HepG2 (cell line): ENCODE measurements at regions not wholly inside any gene's neighbourhood (a gene's known extent, or its start where the extent isn't known, plus 50 kb on each side); places are given as distances from the start of the nearest gene placed in this dataset.

Experiments
- ATAC-seq: fragments of 200-7000 bp; cut with Tn5 transposase; 3 replicates; pipeline ENCODE4 v1.9.1; 2020; ENCODE audit warnings: mild to moderate bottlenecking, moderate library complexity
- BruUV-seq: library from RNA; stranded (reverse); fragments of 400-500 nt; replicated peaks from 2 replicates; lab custom pipeline; 2021; lab: Mats Ljungman, UMichigan
- CTCF ChIA-PET: fragments of 300-600 bp; formaldehyde crosslinking; extraction: SDS; loops from one replicate; lab custom pipeline; 2021; ENCODE audit warnings: low total read pairs, inconsistent platforms, low intra/inter-chr PET ratio; lab: Yijun Ruan, JAX
- POLR2A ChIA-PET: fragments of 350-600 bp; sonication (Branson Sonifier 250); formaldehyde crosslinking; loops from one replicate; lab custom pipeline; 2020; ENCODE audit warnings: antibody characterized with exemption, inconsistent platforms; lab: Yijun Ruan, JAX
- DNase-seq: peaks from one replicate; pipeline ENCODE4 v3.0.0-alpha.2; 2015; ENCODE audit warnings: low spot score
- FAIRE-seq: peaks from 3 replicates; lab custom pipeline; 2011; peaks lifted over from hg19 to GRCh38; lab: Jason Lieb, UNC
- H2AFZ ChIP-seq: one replicate; pipeline ENCODE4 v1.6.1; 2011; ENCODE audit warnings: low read length, inconsistent platforms
- H3K27ac ChIP-seq: fragments of 300-600 bp; 3 replicates; pipeline ENCODE4 v1.8.0; 2011; ENCODE audit warnings: mixed run types, mild to moderate bottlenecking, mixed read lengths, low read length, inconsistent platforms; ENCODE audit not compliant: insufficient read depth; ENCODE audit errors: extremely low read length
- H3K27me3 ChIP-seq, 2 experiments: fragments of 200-600 bp in 1 of 2; 2 replicates in 1 of 2; 3 replicates in 1 of 2; pipeline versions ENCODE4 v1.6.0 to v1.8.0; 2011; ENCODE audit warnings: low read length in 2 of 2, mild to moderate bottlenecking in 2 of 2, moderate library complexity in 2 of 2, inconsistent platforms in 1 of 2; ENCODE audit not compliant: insufficient read depth in 2 of 2, control insufficient read depth in 1 of 2
- H3K36me3 ChIP-seq, 2 experiments: fragments of 200-600 bp in 1 of 2; replicated peaks in 1 of 2; 2 replicates in 1 of 2; 3 replicates in 1 of 2; pipeline versions ENCODE4 v1.5.1 to v1.8.0; 2011; ENCODE audit warnings: low read length in 2 of 2, inconsistent platforms in 1 of 2; ENCODE audit not compliant: insufficient read depth in 2 of 2, control insufficient read depth in 1 of 2
- H3K4me1 ChIP-seq: 2 replicates; pipeline ENCODE4 v1.5.1; 2012; ENCODE audit warnings: low read length, inconsistent platforms; ENCODE audit not compliant: insufficient read depth
- H3K4me2 ChIP-seq: 2 replicates; pipeline ENCODE4 v1.6.0; 2011; ENCODE audit warnings: low read depth, low read length, inconsistent platforms
- H3K4me3 ChIP-seq, 3 experiments: fragments of 200-600 bp in 1 of 3; sonication (generic), shearing (Covaris generic) in 1 of 3; replicated peaks in 1 of 3; 2 replicates each; pipeline ENCODE4 v1.5.1; 2011 to 2016; ENCODE audit warnings: low read length in 3 of 3, inconsistent platforms in 2 of 3, low read depth in 2 of 3, mild to moderate bottlenecking in 2 of 3, control low read depth in 1 of 3, mixed read lengths in 1 of 3; ENCODE audit not compliant: insufficient read depth in 1 of 3
- H3K79me2 ChIP-seq: one replicate; pipeline ENCODE4 v1.6.1; 2011; ENCODE audit warnings: low read length, inconsistent platforms; ENCODE audit not compliant: insufficient read depth
- H3K9ac ChIP-seq: 2 replicates; pipeline ENCODE4 v1.6.0; 2011; ENCODE audit warnings: mild to moderate bottlenecking, low read depth, low read length, inconsistent platforms; ENCODE audit not compliant: insufficient read depth
- H3K9me3 ChIP-seq: 2 replicates; pipeline ENCODE4 v1.5.1; 2012; ENCODE audit warnings: mild to moderate bottlenecking, low read length
- H4K20me1 ChIP-seq: 2 replicates; pipeline ENCODE4 v1.6.0; 2011; ENCODE audit warnings: inconsistent platforms, mild to moderate bottlenecking, low read length, moderate library complexity; ENCODE audit not compliant: insufficient read depth
- BORCS8-MEF2B ChIP-seq: sonication (generic); formaldehyde crosslinking; IDR thresholded peaks from 2 replicates; pipeline ENCODE4 v1.8.0; 2022; ENCODE audit warnings: mild to moderate bottlenecking, missing genetic modification reagents
- FOXC1 ChIP-seq: sonication (generic); formaldehyde crosslinking; IDR thresholded peaks from 2 replicates; pipeline ENCODE4 v1.8.0; 2022; ENCODE audit warnings: mild to moderate bottlenecking, missing genetic modification reagents, borderline replicate concordance
- HOXA5 ChIP-seq: sonication (generic); formaldehyde crosslinking; IDR thresholded peaks from 2 replicates; pipeline ENCODE4 v1.4.0; 2020; ENCODE audit warnings: missing genetic modification reagents
- ISX ChIP-seq: sonication (generic); formaldehyde crosslinking; conservative IDR thresholded peaks from 2 replicates; pipeline ENCODE4 v1.5.0; 2020; ENCODE audit warnings: missing genetic modification reagents
- KIAA2018 ChIP-seq: sonication (generic); formaldehyde crosslinking; IDR thresholded peaks from 2 replicates; pipeline ENCODE4 v1.5.0; 2020; ENCODE audit warnings: mild to moderate bottlenecking, missing genetic modification reagents, borderline replicate concordance
- SMC3 ChIP-seq: IDR thresholded peaks from 2 replicates; pipeline ENCODE4 v1.6.1; 2011; ENCODE audit warnings: low read length, improper control_type of control experiment
- TP53 ChIP-seq: sonication (generic); formaldehyde crosslinking; conservative IDR thresholded peaks from 2 replicates; pipeline ENCODE4 v1.4.0; 2020; ENCODE audit warnings: missing genetic modification reagents
- ZNF598 ChIP-seq: sonication (generic); formaldehyde crosslinking; IDR thresholded peaks from 2 replicates; pipeline ENCODE4 v1.5.1; 2020; ENCODE audit warnings: mild to moderate bottlenecking, missing genetic modification reagents, borderline replicate concordance
- WGBS: methylation state at CpG from one replicate; pipeline ENCODE4 v1.1.6; 2017; ENCODE audit warnings: low lambda C conversion rate; 5-methylcytosine and 5-hydroxymethylcytosine counted together
- in situ Hi-C: cut with HindIII; loops from 2 replicates; pipeline ENCODE4 v1.10.0; 2017; ENCODE audit warnings: low pct_unique_long_range_greater_than_20kb; ENCODE audit not compliant: extremely low pct_ligation_motif_present
- intact Hi-C: fragments of 100-400 bp; cut with micrococcal nuclease; formaldehyde crosslinking; loops from one replicate; pipeline ENCODE4 v1.10.0; 2022; ENCODE audit not compliant: unreplicated experiment
- TF ChIP-seq, protein P1 (sequence below): sonication (generic); formaldehyde crosslinking; IDR thresholded peaks from 2 replicates; pipeline ENCODE4 v1.9.0; 2021; ENCODE audit warnings: missing genetic modification reagents, borderline replicate concordance

DNA sequence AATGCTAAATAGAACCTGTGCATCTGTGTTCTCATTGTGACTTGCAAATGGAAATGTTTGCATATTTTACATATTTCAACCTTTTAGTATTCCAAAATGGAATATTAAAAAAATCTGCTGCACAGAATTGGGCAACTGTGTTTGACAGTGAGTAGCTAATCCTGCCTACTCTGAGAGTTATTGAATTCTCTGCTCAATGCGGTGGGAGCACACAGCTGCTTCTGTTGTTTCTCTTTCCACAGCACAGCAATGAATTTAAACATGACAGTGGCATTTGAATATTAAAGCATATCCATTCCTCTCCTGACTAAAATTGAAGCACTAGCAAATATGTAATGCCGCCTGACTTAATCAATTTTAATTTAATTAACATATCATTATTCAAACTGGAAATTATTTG is 366.6 kb downstream of the GASK1B start:
- TF ChIP-seq ISX (CRISPR knock-in tag) (no peak), HOXA5 (CRISPR knock-in tag) (no peak), BORCS8-MEF2B (CRISPR knock-in tag) (no peak), FOXC1 (CRISPR knock-in tag) (no peak)
- TF ChIP-seq, protein P1, sequence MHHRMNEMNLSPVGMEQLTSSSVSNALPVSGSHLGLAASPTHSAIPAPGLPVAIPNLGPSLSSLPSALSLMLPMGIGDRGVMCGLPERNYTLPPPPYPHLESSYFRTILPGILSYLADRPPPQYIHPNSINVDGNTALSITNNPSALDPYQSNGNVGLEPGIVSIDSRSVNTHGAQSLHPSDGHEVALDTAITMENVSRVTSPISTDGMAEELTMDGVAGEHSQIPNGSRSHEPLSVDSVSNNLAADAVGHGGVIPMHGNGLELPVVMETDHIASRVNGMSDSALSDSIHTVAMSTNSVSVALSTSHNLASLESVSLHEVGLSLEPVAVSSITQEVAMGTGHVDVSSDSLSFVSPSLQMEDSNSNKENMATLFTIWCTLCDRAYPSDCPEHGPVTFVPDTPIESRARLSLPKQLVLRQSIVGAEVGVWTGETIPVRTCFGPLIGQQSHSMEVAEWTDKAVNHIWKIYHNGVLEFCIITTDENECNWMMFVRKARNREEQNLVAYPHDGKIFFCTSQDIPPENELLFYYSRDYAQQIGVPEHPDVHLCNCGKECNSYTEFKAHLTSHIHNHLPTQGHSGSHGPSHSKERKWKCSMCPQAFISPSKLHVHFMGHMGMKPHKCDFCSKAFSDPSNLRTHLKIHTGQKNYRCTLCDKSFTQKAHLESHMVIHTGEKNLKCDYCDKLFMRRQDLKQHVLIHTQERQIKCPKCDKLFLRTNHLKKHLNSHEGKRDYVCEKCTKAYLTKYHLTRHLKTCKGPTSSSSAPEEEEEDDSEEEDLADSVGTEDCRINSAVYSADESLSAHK (CRISPR knock-in tag), result no peak
- 87% methylated on average over 2 of the region's 2 CpGs for WGBS

GRCh38 chr4:157804986-157805385 is 367.8 kb downstream of the GASK1B start:
- CTCF ChIA-PET, result no interaction called here
- ATAC-seq (peak; percentile 93), FAIRE-seq (peak; percentile 86)
- TF ChIP-seq KIAA2018 (CRISPR knock-in tag) (no peak), TP53 (no peak), ZNF598 (CRISPR knock-in tag) (no peak), SMC3 (peak; percentile 28; the same call in 1 of the 2 replicates)

More for the DNA sequence above, 366.6 kb downstream of the GASK1B start:
- no peak overlapping the region for H3K9ac ChIP-seq
- no peaks in the 10 kb centered on the region for H3K9me3 ChIP-seq
- BruUV-seq, result no TSS peak
- CTCF ChIA-PET, result no interaction called here
- H3K4me3 ChIP-seq, result no peak overlapping the region
- no peak for DNase-seq
- no peaks in the 10 kb centered on the region for H3K79me2 ChIP-seq
- no peak for FAIRE-seq
- intact Hi-C loops (no loop called here), in situ Hi-C loops (no loop called here)
- no peaks in the 10 kb centered on the region for H4K20me1 ChIP-seq
- no peak overlapping the region for H2AFZ ChIP-seq
- no peaks in the 10 kb centered on the region for H3K36me3 ChIP-seq
- POLR2A ChIA-PET, result no interaction called here
- H3K27me3 ChIP-seq, result no peaks in the 10 kb centered on the region
- H3K27ac ChIP-seq, result no peak overlapping the region
- ATAC-seq, result no peak
- H3K4me2 ChIP-seq, result no peak overlapping the region
- peaks cover 56% of the 10 kb centered on the region for H3K4me1 ChIP-seq

More at GRCh38 chr4:157804986-157805385, 367.8 kb downstream of the GASK1B start:
- in situ Hi-C loops (no loop called here), intact Hi-C loops (no loop called here)
- BruUV-seq, result no TSS peak
- Histone ChIP-seq H3K9me3 (no peaks in the 10 kb centered on the region), H3K27me3 (no peaks in the 10 kb centered on the region), H2AFZ (no peak overlapping the region), H4K20me1 (no peaks in the 10 kb centered on the region), H3K4me2 (peak overlapping the region; percentile 9; the same call in 1 of the 2 replicates), H3K27ac (peak overlapping the region; percentile 11), H3K4me3 (no peak overlapping the region), H3K36me3 (no peaks in the 10 kb centered on the region), H3K79me2 (no peaks in the 10 kb centered on the region), H3K4me1 (peaks cover 44% of the 10 kb centered on the region), H3K9ac (no peak overlapping the region)
- DNase-seq, result peak; percentile 34
- POLR2A ChIA-PET, result no interaction called here
